Neuronal stem cell (in vitro differentiated cells): ENCODE measurements at regions not wholly inside any gene's neighbourhood (a gene's known extent, or its start where the extent isn't known, plus 50 kb on each side); places are given as distances from the start of the nearest gene placed in this dataset.

ENCODE experiments used
- DNase-seq: peaks from one replicate; pipeline ENCODE4 v3.0.0-alpha.2; 2013; ENCODE audit warnings: low spot score
- H2AFZ ChIP-seq: one replicate; pipeline ENCODE4 v1.6.1; 2013; ENCODE audit warnings: mild to moderate bottlenecking, low read length, inconsistent platforms
- H2AK5ac ChIP-seq: 2 replicates; pipeline ENCODE4 v1.6.1; 2013; ENCODE audit warnings: low read depth, mild to moderate bottlenecking, inconsistent platforms, low read length, moderate library complexity, mixed read lengths
- H2BK120ac ChIP-seq: 2 replicates; pipeline ENCODE4 v1.6.1; 2013; ENCODE audit warnings: low read depth, mild to moderate bottlenecking, inconsistent platforms, low read length, moderate library complexity, mixed read lengths
- H2BK12ac ChIP-seq: one replicate; pipeline ENCODE4 v1.6.1; 2013; ENCODE audit warnings: low read length, inconsistent platforms
- H2BK15ac ChIP-seq: 2 replicates; pipeline ENCODE4 v1.6.1; 2013; ENCODE audit warnings: mild to moderate bottlenecking, low read length, inconsistent platforms, mixed read lengths
- H2BK5ac ChIP-seq: one replicate; pipeline ENCODE4 v1.6.1; 2013; ENCODE audit warnings: inconsistent platforms, mild to moderate bottlenecking, low read length, moderate library complexity
- H3K14ac ChIP-seq: one replicate; pipeline ENCODE4 v1.6.1; 2013; ENCODE audit warnings: low read length, inconsistent platforms
- H3K18ac ChIP-seq: 2 replicates; pipeline ENCODE4 v1.6.1; 2013; ENCODE audit warnings: low read length, inconsistent platforms
- H3K23ac ChIP-seq: 2 replicates; pipeline ENCODE4 v1.6.1; 2013; ENCODE audit warnings: low read depth, mild to moderate bottlenecking, mixed read lengths, low read length, inconsistent platforms; ENCODE audit not compliant: poor library complexity
- H3K27ac ChIP-seq: replicated peaks from 3 replicates; pipeline ENCODE4 v1.5.1; 2013; ENCODE audit warnings: low read length, inconsistent platforms
- H3K27me3 ChIP-seq, 3 experiments: 2 replicates each; pipeline ENCODE4 v1.6.1; 2013; ENCODE audit warnings: low read length in 3 of 3, mild to moderate bottlenecking in 2 of 3, inconsistent platforms in 1 of 3, low read depth in 1 of 3, mixed read lengths in 1 of 3, moderate library complexity in 1 of 3; ENCODE audit not compliant: control insufficient read depth in 3 of 3, insufficient read depth in 3 of 3
- H3K36me3 ChIP-seq, 2 donors: replicated peaks in 1 of 2; 2 replicates each; pipeline ENCODE4 v1.6.1; 2013; ENCODE audit warnings: low read length in 2 of 2; ENCODE audit not compliant: control insufficient read depth in 2 of 2, insufficient read depth in 2 of 2
- H3K4ac ChIP-seq: 2 replicates; pipeline ENCODE4 v1.6.1; 2013; ENCODE audit warnings: inconsistent platforms, mild to moderate bottlenecking, low read length, moderate library complexity
- H3K4me1 ChIP-seq, 2 donors: 1 replicate in 1 of 2; 2 replicates in 1 of 2; pipeline ENCODE4 v1.6.1; 2013; ENCODE audit warnings: low read length in 2 of 2, low read depth in 1 of 2; ENCODE audit not compliant: control insufficient read depth in 2 of 2, insufficient read depth in 1 of 2
- H3K4me2 ChIP-seq: one replicate; pipeline ENCODE4 v1.6.1; 2013; ENCODE audit warnings: mild to moderate bottlenecking, low read length, inconsistent platforms; ENCODE audit not compliant: insufficient read depth, poor library complexity, severe bottlenecking
- H3K4me3 ChIP-seq, 2 donors: 2 replicates each; pipeline ENCODE4 v1.5.1; 2013; ENCODE audit warnings: low read length in 2 of 2, mild to moderate bottlenecking in 2 of 2, inconsistent platforms in 1 of 2, moderate library complexity in 1 of 2
- H3K79me1 ChIP-seq: one replicate; pipeline ENCODE4 v1.6.1; 2013; ENCODE audit warnings: low read depth, mild to moderate bottlenecking, inconsistent platforms, low read length, moderate library complexity
- H3K9ac ChIP-seq: one replicate; pipeline ENCODE4 v1.6.1; 2013; ENCODE audit warnings: mild to moderate bottlenecking, low read depth, low read length, inconsistent platforms; ENCODE audit not compliant: poor library complexity
- H3K9me3 ChIP-seq, 2 donors: replicated peaks in 1 of 2; 2 replicates each; pipeline versions ENCODE3 to v1.6.1; 2013; ENCODE audit warnings: low read length in 2 of 2, mild to moderate bottlenecking in 2 of 2, inconsistent platforms in 1 of 2, low read depth in 1 of 2, mixed read lengths in 1 of 2, moderate library complexity in 1 of 2; ENCODE audit not compliant: control insufficient read depth in 2 of 2, insufficient read depth in 1 of 2
- H4K8ac ChIP-seq: one replicate; pipeline ENCODE4 v1.6.1; 2013; ENCODE audit warnings: low read depth, mild to moderate bottlenecking, inconsistent platforms, low read length, moderate library complexity
- H4K91ac ChIP-seq: one replicate; pipeline ENCODE4 v1.6.1; 2013; ENCODE audit warnings: low read length, low read depth, mild to moderate bottlenecking, inconsistent platforms; ENCODE audit not compliant: poor library complexity
- WGBS, 2 donors: extraction: QIAGEN DNeasy Blood & Tissue Kit; methylation state at CpG; one replicate each; pipeline ENCODE4 v1.1.7; 2013; ENCODE audit warnings: missing lambda C conversion rate in 2 of 2, mixed read lengths in 1 of 2; ENCODE audit not compliant: insufficient read length in 2 of 2, insufficient replicate concordance in 1 of 2; ENCODE audit errors: extremely low coverage in 2 of 2; 5-methylcytosine and 5-hydroxymethylcytosine counted together

GRCh38 chr3:25367025-25367424 lies 61.0 kb upstream of the RARB start:
- no peak overlapping the region for H2BK15ac ChIP-seq
- H2BK120ac ChIP-seq = no peak overlapping the region
- no peak overlapping the region for H4K91ac ChIP-seq
- no peak overlapping the region for H3K27ac ChIP-seq
- H3K79me1 ChIP-seq = no peaks in the 10 kb centered on the region
- no peak overlapping the region for H2BK5ac ChIP-seq
- H3K4me2 ChIP-seq = no peak overlapping the region
- no peak overlapping the region for H3K18ac ChIP-seq
- H3K4me3 ChIP-seq = no peak overlapping the region
- no peak overlapping the region for H2AFZ ChIP-seq
- H2AK5ac ChIP-seq = no peak overlapping the region
- WGBS, 2 donors = no CpG with 5 or more reads among the region's 1 CpG
- no peak for DNase-seq
- H3K36me3 ChIP-seq = no peaks in the 10 kb centered on the region
- no peak overlapping the region for H3K4ac ChIP-seq
- no peaks in the 10 kb centered on the region for H3K27me3 ChIP-seq
- H3K9ac ChIP-seq = no peak overlapping the region
- no peaks in the 10 kb centered on the region for H3K4me1 ChIP-seq
- no peaks in the 10 kb centered on the region for H3K9me3 ChIP-seq
- H2BK12ac ChIP-seq = no peak overlapping the region
- H3K23ac ChIP-seq = no peak overlapping the region
- no peak overlapping the region for H4K8ac ChIP-seq
- H3K14ac ChIP-seq = no peak overlapping the region

- H3K4me2 ChIP-seq = no peak overlapping the region
- no peak overlapping the region for H2BK12ac ChIP-seq
- H3K14ac ChIP-seq = no peak overlapping the region
- H2AFZ ChIP-seq = no peak overlapping the region
- no peak overlapping the region for H2AK5ac ChIP-seq
- H4K91ac ChIP-seq = no peak overlapping the region
- no peaks in the 10 kb centered on the region for H3K4me1 ChIP-seq
- no peak overlapping the region for H3K9ac ChIP-seq
- H3K4me3 ChIP-seq = no peak overlapping the region
- WGBS, 2 donors = no CpG with 5 or more reads among the region's 3 CpGs
- no peaks in the 10 kb centered on the region for H3K36me3 ChIP-seq
- H3K4ac ChIP-seq = no peak overlapping the region
- H3K9me3 ChIP-seq = no peaks in the 10 kb centered on the region
- no peak overlapping the region for H3K23ac ChIP-seq
- no peak overlapping the region for H4K8ac ChIP-seq
- H2BK5ac ChIP-seq = no peak overlapping the region
- H3K79me1 ChIP-seq = no peaks in the 10 kb centered on the region
- H2BK120ac ChIP-seq = no peak overlapping the region
- H3K27ac ChIP-seq = no peak overlapping the region
- H3K18ac ChIP-seq = no peak overlapping the region
- no peaks in the 10 kb centered on the region for H3K27me3 ChIP-seq
- DNase-seq = no peak
- H2BK15ac ChIP-seq = no peak overlapping the region
Measured at GRCh38 chr3:25372167-25372566, 55.9 kb upstream of the RARB start.

- H3K36me3 ChIP-seq = no peaks in the 10 kb centered on the region
- H4K8ac ChIP-seq = no peak overlapping the region
- H3K27me3 ChIP-seq = no peaks in the 10 kb centered on the region
- H3K14ac ChIP-seq = no peak overlapping the region
- WGBS, 2 donors = no CpG with 5 or more reads among the region's 4 CpGs
- no peaks in the 10 kb centered on the region for H3K9me3 ChIP-seq
- no peak overlapping the region for H3K18ac ChIP-seq
- no peaks in the 10 kb centered on the region for H3K4me1 ChIP-seq
- H3K27ac ChIP-seq = no peak overlapping the region
- no peak overlapping the region for H2AFZ ChIP-seq
- no peak overlapping the region for H2BK15ac ChIP-seq
- no peak overlapping the region for H2AK5ac ChIP-seq
- no peak overlapping the region for H4K91ac ChIP-seq
- H3K4me3 ChIP-seq = no peak overlapping the region
- no peak overlapping the region for H3K4me2 ChIP-seq
- no peak overlapping the region for H2BK5ac ChIP-seq
- no peak overlapping the region for H3K9ac ChIP-seq
- H3K4ac ChIP-seq = no peak overlapping the region
- no peak overlapping the region for H2BK120ac ChIP-seq
- no peaks in the 10 kb centered on the region for H3K79me1 ChIP-seq
- H2BK12ac ChIP-seq = no peak overlapping the region
- H3K23ac ChIP-seq = no peak overlapping the region
- no peak for DNase-seq
Measured at GRCh38 chr3:25376340-25376739, 51.7 kb upstream of the RARB start.

- Histone ChIP-seq H2BK12ac (no peak overlapping the region), H3K4me2 (no peak overlapping the region), H4K8ac (no peak overlapping the region), H3K27me3 (no peaks in the 10 kb centered on the region), H3K27ac (no peak overlapping the region), H2BK15ac (no peak overlapping the region), H3K4me3 (no peak overlapping the region), H3K9ac (no peak overlapping the region), H3K23ac (no peak overlapping the region), H3K4me1 (no peaks in the 10 kb centered on the region), H4K91ac (no peak overlapping the region), H3K4ac (no peak overlapping the region), H2BK5ac (no peak overlapping the region), H2AK5ac (no peak overlapping the region), H2BK120ac (no peak overlapping the region), H3K18ac (no peak overlapping the region), H3K9me3 (no peaks in the 10 kb centered on the region), H3K36me3 (no peaks in the 10 kb centered on the region), H2AFZ (no peak overlapping the region), H3K14ac (no peak overlapping the region), H3K79me1 (no peaks in the 10 kb centered on the region)
- WGBS, 2 donors = no CpG with 5 or more reads among the region's 2 CpGs
- DNase-seq = no peak
Measured at GRCh38 chr3:25377042-25377441, 51.0 kb upstream of the RARB start.
